ENCODE measurements at regions not wholly inside any gene's neighbourhood (a gene's known extent, or its start where the extent isn't known, plus 50 kb on each side); places are given as distances from the start of the nearest gene placed in this dataset.

GRCh38 chr12:46432325-46432724 is 59.8 kb upstream of the SLC38A2 start:
- BruUV-seq (replicated peaks) = TSS peak; percentile 63
- DNase-seq (no peak), ATAC-seq (ENCODE audit: low read depth) (peak; percentile 28; the same call in 1 of the 2 replicates)
- Histone ChIP-seq H2BK5ac (ENCODE audit: low read depth, low read length, poor library complexity, severe bottlenecking) (peak overlapping the region; percentile 100), H3K23ac (ENCODE audit: low read depth, low read length) (peak overlapping the region; percentile 70; the same call in 1 of the 2 replicates), H4K8ac (ENCODE audit: low read depth in 2 of 2, low read length in 2 of 2) (peak overlapping the region; percentile 93 to 96), H3K27me3 (ENCODE audit: control insufficient read depth, insufficient read depth, low read length) (no peaks in the 10 kb centered on the region), H2BK20ac (ENCODE audit: low read depth, low read length) (peak overlapping the region; percentile 95), H2AK5ac (ENCODE audit: low read depth, low read length) (peak overlapping the region; percentile 99), H3K4me2 (ENCODE audit: low read depth, low read length) (no peak overlapping the region), H3K27ac (ENCODE audit: insufficient read depth, low read length) (peak overlapping the region; percentile 100), H3K18ac (ENCODE audit: low read depth, low read length) (peak overlapping the region; percentile 99), H3K4me1 (ENCODE audit: control insufficient read depth, insufficient read depth, low read length) (peaks cover 12% of the 10 kb centered on the region), H3K4ac (ENCODE audit: low read depth, low read length) (peak overlapping the region; percentile 93), H4K20me1 (ENCODE audit: insufficient read depth, low read length) (no peaks in the 10 kb centered on the region), H2BK15ac (ENCODE audit: low read depth, low read length) (peak overlapping the region; percentile 100), H2BK120ac (ENCODE audit: low read depth, low read length) (peak overlapping the region; percentile 98), H3K9me3 (ENCODE audit: control insufficient read depth, insufficient read depth, low read length) (no peaks in the 10 kb centered on the region), H2AK9ac (replicated peaks; ENCODE audit: low read depth, low read length, poor library complexity) (no peak overlapping the region), H4K5ac (ENCODE audit: low read depth, low read length) (peak overlapping the region; percentile 100), H3K36me3 (ENCODE audit: control insufficient read depth, insufficient read depth, low read length) (no peaks in the 10 kb centered on the region), H3K9ac (ENCODE audit: low read depth, low read length) (peak overlapping the region; percentile 82), H3K56ac (ENCODE audit: extremely low read depth, insufficient read depth, low read length) (peak overlapping the region; percentile 64), H3K14ac (replicated peaks; ENCODE audit: low read depth, low read length) (peak overlapping the region; percentile 92), H2AFZ (replicated peaks; ENCODE audit: low read length, poor library complexity) (no peak overlapping the region), H3K79me1 (ENCODE audit: low read depth in 1 of 2, low read length in 2 of 2) (peaks cover 5 to 12% of the 10 kb centered on the region in 2 experiments; a peak in 2 of 4 replicates), H3K4me3 (ENCODE audit: insufficient read depth, low read depth, low read length) (no peak overlapping the region), H4K91ac (ENCODE audit: insufficient read depth, low read depth, low read length) (peak overlapping the region; percentile 98), H3K9me1 (ENCODE audit: insufficient read depth, low read length) (peaks cover 2% of the 10 kb centered on the region; the same call in 1 of the 2 replicates)
- dilution Hi-C loops (cut with HindIII; ENCODE audit: low sequenced_read_pairs, unreplicated experiment) = no loop called here
- intact Hi-C loops (cut with micrococcal nuclease) = loop anchor here (1.0 to 5.0 kb wide), 3 partner anchors 40 to 60 kb away; partner anchors contain the start of gene SLC38A2
- in situ Hi-C loops (cut with MboI; ENCODE audit: low sequenced_read_pairs) = no loop called here
- ChIA-PET CTCF (interaction anchor here (0.6 to 1.2 kb wide), 3 partner anchors 29 to 965 kb away, joined by 3 to 4 read pairs (median 3); no protein-coding TSS in a partner anchor), POLR2A (ENCODE audit: unreplicated experiment) (interaction anchor here (1.2 to 1.6 kb wide), 2 partner anchors 91 to 124 kb away, joined by 5 to 7 read pairs; no protein-coding TSS in a partner anchor)
- TF ChIP-seq CTCF (conservative IDR thresholded peaks at IDR 0.05; ENCODE audit: low read depth, low read length) (no peak), CHD1 (IDR thresholded peaks at IDR 0.05; ENCODE audit: low read depth, low read length) (no peak), MXI1 (IDR thresholded peaks at IDR 0.05; ENCODE audit: borderline replicate concordance, low read depth, low read length) (no peak), RCOR1 (IDR thresholded peaks at IDR 0.05; ENCODE audit: insufficient replicate concordance, low read length) (no peak), BHLHE40 (IDR thresholded peaks at IDR 0.05; ENCODE audit: low read depth, low read length) (no peak), USF2 (IDR thresholded peaks at IDR 0.05; ENCODE audit: low read depth, low read length) (no peak), RAD21 (IDR thresholded peaks at IDR 0.05; ENCODE audit: low read length) (no peak), ELK1 (IDR thresholded peaks at IDR 0.05; ENCODE audit: borderline replicate concordance, low read depth, low read length) (no peak), POLR2A (IDR thresholded peaks at IDR 0.05; ENCODE audit: low read depth, low read length) (no peak), FOS (IDR thresholded peaks at IDR 0.05; ENCODE audit: low read depth, low read length) (no peak), MAZ (IDR thresholded peaks at IDR 0.05; ENCODE audit: borderline replicate concordance, low read depth, low read length) (no peak), CEBPB (IDR thresholded peaks at IDR 0.05; ENCODE audit: low read depth, low read length) (no peak), SMC3 (IDR thresholded peaks at IDR 0.05; ENCODE audit: low read depth, low read length) (no peak)
- WGBS, 2 experiments (ENCODE audit: extremely low coverage in 2 of 2, insufficient read length in 1 of 2) = no CpG with 5 or more reads among the region's 6 CpGs

All from IMR-90 (cell line).